Adrenal gland (tissue), 9 donors: ENCODE measurements at regions not wholly inside any gene's neighbourhood (a gene's known extent, or its start where the extent isn't known, plus 50 kb on each side); places are given as distances from the start of the nearest gene placed in this dataset.

Experiments
- DNase-seq, 7 donors: peaks; one replicate each; pipeline ENCODE4 v3.0.0-alpha.2; 2019 to 2020
- H3K27ac ChIP-seq, 5 donors: fragments of 200-600 bp; sonication (generic) in 4 of 5; 1 replicate in 3 of 5; 2 replicates in 2 of 5; pipeline versions ENCODE4 v1.5.1 to v1.8.0; 2016 to 2020; ENCODE audit warnings: mild to moderate bottlenecking in 1 of 5
- H3K27me3 ChIP-seq: fragments of 200-600 bp; 2 replicates; pipeline ENCODE4 v1.8.0; 2021
- H3K36me3 ChIP-seq, 2 donors: fragments of 200-600 bp; replicated peaks in 1 of 2; 1 replicate in 1 of 2; 2 replicates in 1 of 2; pipeline versions ENCODE4 v1.5.1 to v1.8.0; 2018 to 2022
- H3K4me1 ChIP-seq, 2 donors: fragments of 200-600 bp; replicated peaks in 1 of 2; 1 replicate in 1 of 2; 2 replicates in 1 of 2; pipeline versions ENCODE4 v1.5.1 to v1.8.0; 2018 to 2021
- H3K4me3 ChIP-seq, 4 donors: fragments of 200-600 bp; sonication (generic) in 3 of 4; one replicate each; pipeline ENCODE4 v1.5.1; 2016 to 2018
- H3K9me3 ChIP-seq, 3 donors: fragments of 200-600 bp; sonication (generic) in 1 of 3; replicated peaks in 1 of 3; 1 replicate in 2 of 3; 2 replicates in 1 of 3; pipeline versions ENCODE4 v1.5.1 to v1.8.0; 2016 to 2021
- POLR2A ChIP-seq, 2 donors: fragments of 450-650 bp; IDR thresholded peaks; one replicate each; pipeline ENCODE4 v1.6.1; 2017; ENCODE audit warnings: antibody characterized with exemption in 2 of 2, mild to moderate bottlenecking in 2 of 2, moderate library complexity in 1 of 2
- WGBS, 4 donors: extraction: QIAGEN DNeasy Blood & Tissue Kit in 2 of 4; methylation state at CpG; one replicate each; pipeline versions ENCODE4 v1.1.5 to v1.1.7; 2013 to 2017; 5-methylcytosine and 5-hydroxymethylcytosine counted together
- intact Hi-C, 2 donors: fragments of 100-400 bp; cut with DNase I; formaldehyde crosslinking; loops; one replicate each; pipeline versions ENCODE4 v1.14.1 to v1.15.0; 2022 to 2023
- TF ChIP-seq, protein P1 (sequence below), 6 experiments: fragments of 450-650 bp in 4 of 6; fragments of 200-600 bp in 2 of 6; sonication (generic) in 1 of 6; IDR thresholded peaks; 1 replicate in 5 of 6; 2 replicates in 1 of 6; pipeline versions ENCODE4 v1.5.1 to v1.8.0; 2016 to 2021; ENCODE audit warnings: antibody characterized with exemption in 6 of 6, mild to moderate bottlenecking in 2 of 6, moderate library complexity in 1 of 6
- donor health status: healthy with polysubstance abuse.
- donor health status: Bipolar disorder and iron deficiency.
- donor health status: DM: yes; HTN: yes; CAD: no.
- donor health status: DM: no; HTN: no; CAD: no.
- donor health status: DM: no; HTN: no; CAD: no.

GRCh38 chr11:109553284-109553683 lies 131.3 kb downstream of the C11orf87 start:
- no peaks in the 10 kb centered on the region for H3K9me3 ChIP-seq
- no peaks in the 10 kb centered on the region for H3K36me3 ChIP-seq
- no peak overlapping the region for H3K27ac ChIP-seq
- no peaks in the 10 kb centered on the region for H3K4me1 ChIP-seq
- intact Hi-C loops, result no loop called here
- WGBS, 4 donors, result 91 to 97% (median 93%) methylated on average over 1 of the region's 1 CpG
- no peaks in the 10 kb centered on the region for H3K27me3 ChIP-seq
- TF ChIP-seq POLR2A (IDR thresholded peaks at IDR 0.05), result no peak
- TF ChIP-seq, protein P1, sequence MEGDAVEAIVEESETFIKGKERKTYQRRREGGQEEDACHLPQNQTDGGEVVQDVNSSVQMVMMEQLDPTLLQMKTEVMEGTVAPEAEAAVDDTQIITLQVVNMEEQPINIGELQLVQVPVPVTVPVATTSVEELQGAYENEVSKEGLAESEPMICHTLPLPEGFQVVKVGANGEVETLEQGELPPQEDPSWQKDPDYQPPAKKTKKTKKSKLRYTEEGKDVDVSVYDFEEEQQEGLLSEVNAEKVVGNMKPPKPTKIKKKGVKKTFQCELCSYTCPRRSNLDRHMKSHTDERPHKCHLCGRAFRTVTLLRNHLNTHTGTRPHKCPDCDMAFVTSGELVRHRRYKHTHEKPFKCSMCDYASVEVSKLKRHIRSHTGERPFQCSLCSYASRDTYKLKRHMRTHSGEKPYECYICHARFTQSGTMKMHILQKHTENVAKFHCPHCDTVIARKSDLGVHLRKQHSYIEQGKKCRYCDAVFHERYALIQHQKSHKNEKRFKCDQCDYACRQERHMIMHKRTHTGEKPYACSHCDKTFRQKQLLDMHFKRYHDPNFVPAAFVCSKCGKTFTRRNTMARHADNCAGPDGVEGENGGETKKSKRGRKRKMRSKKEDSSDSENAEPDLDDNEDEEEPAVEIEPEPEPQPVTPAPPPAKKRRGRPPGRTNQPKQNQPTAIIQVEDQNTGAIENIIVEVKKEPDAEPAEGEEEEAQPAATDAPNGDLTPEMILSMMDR (IDR thresholded peaks at IDR 0.05), result no peak
- no peak for DNase-seq
- H3K4me3 ChIP-seq, result no peak overlapping the region

DNA sequence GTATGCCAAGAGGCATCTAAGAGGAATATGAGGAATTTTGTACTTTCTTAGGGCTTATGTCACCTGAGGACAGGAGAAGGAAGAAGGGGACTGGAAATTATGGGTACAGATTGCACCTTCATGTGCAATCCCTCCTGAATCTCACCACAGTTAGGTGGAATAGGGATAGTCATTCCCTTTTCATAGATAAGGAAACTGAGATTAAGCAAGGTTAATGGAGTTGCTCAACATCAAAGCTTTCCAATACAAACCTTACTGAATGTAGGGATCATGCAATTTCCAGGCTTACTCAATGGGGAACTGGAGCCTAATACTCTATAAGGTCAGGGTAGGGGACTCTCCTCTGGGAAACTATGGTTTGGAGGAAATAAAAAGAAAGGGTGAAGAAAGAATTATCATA lies 133.0 kb downstream of the C11orf87 start:
- Histone ChIP-seq H3K36me3 (no peaks in the 10 kb centered on the region), H3K9me3 (no peaks in the 10 kb centered on the region), H3K4me3 (no peak overlapping the region), H3K27ac (no peak overlapping the region), H3K27me3 (no peaks in the 10 kb centered on the region), H3K4me1 (no peaks in the 10 kb centered on the region)
- TF ChIP-seq, protein P1 (IDR thresholded peaks at IDR 0.05), result no peak
- TF ChIP-seq POLR2A (IDR thresholded peaks at IDR 0.05), result no peak
- intact Hi-C loops, result no loop called here
- no peak for DNase-seq

DNA sequence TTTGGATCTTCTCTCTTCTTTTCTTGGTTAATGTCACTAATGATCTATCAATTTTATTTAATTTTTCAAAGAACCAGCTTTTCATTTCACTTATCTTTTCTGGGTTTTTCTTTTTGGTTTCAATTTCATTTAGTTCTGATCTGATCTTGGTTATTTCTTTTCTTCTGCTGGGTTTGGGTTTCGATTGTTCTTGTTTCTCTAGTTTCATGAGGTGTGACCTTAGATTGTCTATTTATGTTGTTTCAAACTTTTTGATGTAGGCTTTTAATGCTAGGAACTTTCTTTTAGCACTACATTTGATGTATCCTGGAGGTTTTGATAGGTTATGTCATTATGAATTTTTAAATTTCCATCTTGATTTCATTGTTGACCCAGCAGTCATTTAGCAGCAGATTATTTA lies 142.3 kb downstream of the C11orf87 start:
- WGBS, 4 donors, result 70 to 86% (median 79%) methylated on average over 1 of the region's 1 CpG
- DNase-seq, result no peak
- Histone ChIP-seq H3K27ac (no peak overlapping the region), H3K4me1 (no peaks in the 10 kb centered on the region), H3K27me3 (no peaks in the 10 kb centered on the region), H3K9me3 (no peaks in the 10 kb centered on the region), H3K36me3 (no peaks in the 10 kb centered on the region), H3K4me3 (no peak overlapping the region)
- TF ChIP-seq POLR2A (IDR thresholded peaks at IDR 0.05), result no peak
- TF ChIP-seq, protein P1 (IDR thresholded peaks at IDR 0.05), result no peak
- intact Hi-C loops, result no loop called here

DNA sequence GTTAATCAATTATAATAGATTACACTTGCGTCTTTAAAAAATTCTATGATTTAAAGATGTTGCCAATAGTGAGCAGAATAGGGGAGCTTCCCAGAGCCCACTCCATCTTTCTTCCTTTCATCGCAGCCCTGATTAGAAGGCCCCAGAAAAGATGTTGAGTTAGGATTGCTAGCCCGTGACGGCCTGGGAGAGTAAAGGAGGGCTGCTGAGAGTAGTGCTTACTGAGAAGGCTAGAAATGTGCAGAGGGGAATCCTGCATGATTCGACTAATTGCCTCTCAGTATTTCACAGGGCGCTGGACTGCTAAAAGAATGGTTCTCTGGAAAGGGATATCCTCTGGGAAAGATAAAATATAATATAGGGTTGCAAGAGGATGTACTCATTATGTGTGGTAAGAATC lies 160.5 kb downstream of the C11orf87 start:
- Histone ChIP-seq H3K4me3 (no peak overlapping the region), H3K9me3 (no peaks in the 10 kb centered on the region), H3K27ac (no peak overlapping the region), H3K4me1 (no peaks in the 10 kb centered on the region), H3K36me3 (no peaks in the 10 kb centered on the region), H3K27me3 (no peaks in the 10 kb centered on the region)
- 72 to 79% (median 76%) methylated on average over 6 of the region's 6 CpGs for WGBS, 4 donors
- DNase-seq, result no peak
- TF ChIP-seq POLR2A (IDR thresholded peaks at IDR 0.05), result no peak
- TF ChIP-seq, protein P1 (IDR thresholded peaks at IDR 0.05), result no peak
- intact Hi-C loops, result no loop called here
